ENCODE measurements at regions not wholly inside any gene's neighbourhood (a gene's known extent, or its start where the extent isn't known, plus 50 kb on each side); places are given as distances from the start of the nearest gene placed in this dataset.
A peak's percentile ranks its signal among the peaks of the same experiment; 100 is the strongest.

DNA sequence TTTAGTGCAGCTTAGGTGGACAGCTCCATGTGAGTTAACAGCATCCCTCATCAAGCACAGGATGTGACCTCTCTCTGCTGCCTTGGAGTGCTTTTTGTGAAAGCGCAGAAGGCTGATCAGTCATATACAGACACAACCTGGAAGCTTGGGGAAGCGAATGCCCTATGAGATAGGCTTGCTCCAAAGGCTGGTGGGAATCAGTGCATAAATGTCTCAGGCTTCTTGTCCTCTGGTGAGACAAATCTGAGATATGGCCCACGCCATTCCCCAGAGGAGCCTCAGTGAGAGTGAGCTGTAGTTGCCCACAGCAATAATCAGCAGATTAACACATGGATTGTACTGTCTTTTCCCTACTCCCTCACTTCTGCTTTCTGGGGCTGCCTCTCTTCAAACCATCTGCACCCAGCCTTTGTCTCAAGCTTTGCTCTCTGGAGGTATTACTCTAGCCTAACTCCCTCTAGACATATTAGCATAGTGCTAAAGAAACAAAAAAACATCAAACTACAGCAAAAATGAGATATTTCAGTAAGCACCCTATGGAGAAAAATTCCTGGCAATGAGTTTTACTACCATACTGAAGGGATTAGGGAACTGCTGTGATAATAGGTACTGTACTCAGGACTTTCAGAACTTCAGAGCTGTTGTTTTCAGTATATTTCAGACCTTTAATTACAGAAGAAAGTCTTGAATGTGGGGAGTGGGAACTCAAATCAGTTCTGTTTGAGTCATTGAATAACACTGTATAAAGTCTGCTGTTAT is 113.7 kb downstream of the OXSM start:
- TF ChIP-seq, protein P1, sequence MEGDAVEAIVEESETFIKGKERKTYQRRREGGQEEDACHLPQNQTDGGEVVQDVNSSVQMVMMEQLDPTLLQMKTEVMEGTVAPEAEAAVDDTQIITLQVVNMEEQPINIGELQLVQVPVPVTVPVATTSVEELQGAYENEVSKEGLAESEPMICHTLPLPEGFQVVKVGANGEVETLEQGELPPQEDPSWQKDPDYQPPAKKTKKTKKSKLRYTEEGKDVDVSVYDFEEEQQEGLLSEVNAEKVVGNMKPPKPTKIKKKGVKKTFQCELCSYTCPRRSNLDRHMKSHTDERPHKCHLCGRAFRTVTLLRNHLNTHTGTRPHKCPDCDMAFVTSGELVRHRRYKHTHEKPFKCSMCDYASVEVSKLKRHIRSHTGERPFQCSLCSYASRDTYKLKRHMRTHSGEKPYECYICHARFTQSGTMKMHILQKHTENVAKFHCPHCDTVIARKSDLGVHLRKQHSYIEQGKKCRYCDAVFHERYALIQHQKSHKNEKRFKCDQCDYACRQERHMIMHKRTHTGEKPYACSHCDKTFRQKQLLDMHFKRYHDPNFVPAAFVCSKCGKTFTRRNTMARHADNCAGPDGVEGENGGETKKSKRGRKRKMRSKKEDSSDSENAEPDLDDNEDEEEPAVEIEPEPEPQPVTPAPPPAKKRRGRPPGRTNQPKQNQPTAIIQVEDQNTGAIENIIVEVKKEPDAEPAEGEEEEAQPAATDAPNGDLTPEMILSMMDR (IDR thresholded peaks at IDR 0.05), result no peak
- no peak for TF ChIP-seq ZFX (IDR thresholded peaks at IDR 0.05; ENCODE audit: borderline replicate concordance)
- no peak overlapping the region for H3K27ac ChIP-seq

DNA sequence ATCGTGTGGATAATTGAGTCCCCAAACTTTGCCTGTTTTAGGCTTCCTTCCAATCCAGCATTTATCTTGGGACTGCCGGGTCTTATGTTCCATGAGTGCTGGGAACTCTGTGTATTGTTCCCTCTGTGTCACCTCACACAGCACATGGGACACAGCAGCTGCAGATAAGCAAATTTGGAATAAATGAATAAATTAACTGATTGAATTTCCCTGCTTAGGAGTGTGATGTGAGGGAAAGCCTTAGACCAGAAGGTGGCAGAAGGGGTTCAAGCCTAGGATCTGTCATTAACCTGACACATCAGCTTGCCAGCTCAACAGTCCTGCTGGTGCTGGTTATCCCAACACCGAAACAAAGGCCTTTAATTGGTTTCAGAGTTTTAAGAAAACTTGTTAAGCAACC is 114.3 kb downstream of the OXSM start:
- H3K27ac ChIP-seq, result no peak overlapping the region
- TF ChIP-seq ZFX (IDR thresholded peaks at IDR 0.05; ENCODE audit: borderline replicate concordance), result no peak
- TF ChIP-seq, protein P1 (IDR thresholded peaks at IDR 0.05), result no peak

DNA sequence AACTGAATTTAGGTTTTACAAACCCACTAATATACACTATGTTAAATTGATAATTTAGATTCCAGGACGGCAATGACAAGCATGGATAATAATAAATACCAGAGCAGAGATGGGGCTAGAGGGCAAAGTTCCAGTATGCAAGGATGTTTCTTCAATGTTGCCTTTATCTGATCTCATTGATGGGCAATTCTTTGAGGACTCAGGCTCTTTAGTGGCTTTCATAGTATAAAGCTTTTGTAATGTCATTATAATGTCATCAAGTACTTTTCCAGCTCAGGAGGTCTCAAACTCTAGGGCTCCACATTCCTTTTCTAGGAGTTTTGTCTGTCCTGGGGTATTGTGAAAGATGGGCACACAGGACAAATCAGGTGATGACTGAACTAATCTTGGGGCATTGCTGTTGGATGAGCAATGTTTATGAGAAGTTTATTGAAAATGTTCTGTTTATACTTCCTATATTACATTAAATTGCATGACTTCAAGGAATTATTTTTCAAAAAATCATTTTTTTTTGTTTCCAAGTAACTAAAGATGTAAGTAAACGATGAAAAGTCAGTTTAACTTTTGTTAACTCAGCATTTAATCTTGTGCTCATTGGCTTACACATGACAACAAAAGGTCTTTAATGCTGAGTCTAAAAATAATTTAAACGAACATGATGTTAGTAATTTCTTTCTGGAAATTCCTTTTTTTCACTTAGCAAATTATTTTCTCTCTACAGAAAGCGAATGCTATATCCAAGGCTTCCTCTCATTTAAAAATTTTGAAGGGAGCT is 116.4 kb downstream of the OXSM start:
- no peak overlapping the region for H3K27ac ChIP-seq
- TF ChIP-seq, protein P1 (IDR thresholded peaks at IDR 0.05), result no peak
- no peak for TF ChIP-seq ZFX (IDR thresholded peaks at IDR 0.05; ENCODE audit: borderline replicate concordance)

DNA sequence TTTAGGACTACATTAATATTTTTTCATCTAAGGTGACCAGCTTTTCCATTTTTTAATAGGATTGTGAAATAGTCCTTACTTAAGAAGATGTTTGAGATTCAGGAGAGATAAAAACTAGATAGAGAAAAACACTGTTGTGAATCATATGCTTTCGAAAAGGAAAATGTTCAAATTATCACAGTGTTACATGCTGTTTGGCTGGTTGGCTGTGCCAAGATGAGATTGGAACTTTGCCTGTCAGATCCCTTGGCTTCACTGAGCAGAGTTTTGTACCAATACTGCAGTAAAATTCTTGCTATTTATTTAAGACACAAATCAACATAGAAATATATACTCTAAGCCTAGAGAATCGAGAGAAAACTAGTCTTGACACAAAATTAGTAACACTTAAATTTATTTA is 117.2 kb downstream of the OXSM start:
- no peak for TF ChIP-seq ZFX (IDR thresholded peaks at IDR 0.05; ENCODE audit: borderline replicate concordance)
- TF ChIP-seq, protein P1 (IDR thresholded peaks at IDR 0.05), result no peak

DNA sequence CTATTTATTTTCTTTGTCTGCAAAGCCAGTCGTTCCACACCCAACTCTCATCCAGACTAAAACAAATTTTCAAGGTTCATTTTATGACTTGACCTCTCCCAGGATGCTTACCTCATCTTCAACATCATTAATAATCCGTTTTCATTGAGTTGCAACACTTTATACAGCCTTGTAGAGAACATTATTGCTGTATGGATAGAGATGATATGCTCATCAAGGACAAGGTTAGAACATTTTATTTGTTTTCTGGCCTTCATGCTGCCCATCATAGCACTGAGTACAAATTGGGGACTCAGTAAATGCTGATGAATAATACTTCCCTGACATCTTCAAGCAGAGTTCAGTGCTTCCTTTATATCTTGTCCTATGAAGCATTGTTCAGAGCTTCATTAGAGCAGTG is 120.2 kb downstream of the OXSM start:
- no peak overlapping the region for H3K27ac ChIP-seq
- TF ChIP-seq ZFX (IDR thresholded peaks at IDR 0.05; ENCODE audit: borderline replicate concordance), result no peak
- TF ChIP-seq, protein P1 (IDR thresholded peaks at IDR 0.05), result no peak

More for the DNA sequence above, 117.2 kb downstream of the OXSM start:
- H3K27ac ChIP-seq, result no peak overlapping the region

DNA sequence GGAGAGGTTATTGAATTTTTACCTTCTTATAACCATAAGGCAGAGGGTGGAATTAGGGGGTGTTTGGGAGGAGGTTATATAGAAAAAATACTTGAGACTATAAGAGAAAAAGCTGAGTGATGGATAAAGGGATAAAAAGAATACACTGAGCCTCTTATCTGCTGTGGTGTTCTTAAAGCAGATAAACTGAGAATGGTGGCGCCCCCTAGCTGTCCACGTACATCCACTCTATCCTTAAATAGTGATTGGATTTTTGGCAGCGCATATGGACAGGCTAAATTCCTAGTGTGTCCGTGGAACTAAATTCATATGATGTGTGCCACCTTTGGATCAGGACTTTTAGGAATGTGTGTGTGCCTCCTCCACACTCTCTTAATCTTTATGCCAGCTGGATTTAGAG is 121.1 kb downstream of the OXSM start:
- TF ChIP-seq, protein P1 (IDR thresholded peaks at IDR 0.05), result peak; percentile 74
- no peak for TF ChIP-seq ZFX (IDR thresholded peaks at IDR 0.05; ENCODE audit: borderline replicate concordance)
- H3K27ac ChIP-seq, result no peak overlapping the region
